GM23248 (cell line): ENCODE measurements at regions not wholly inside any gene's neighbourhood (a gene's known extent, or its start where the extent isn't known, plus 50 kb on each side); places are given as distances from the start of the nearest gene placed in this dataset.
"Not testable (repeated sequence)": the region's sequence is repeated elsewhere in the genome, so short reads cannot be mapped to it uniquely, and the experiment has no call there.

ENCODE experiments used
- EZH2 ChIP-seq: fragments of 200-600 bp; sonication (generic); IDR thresholded peaks from 2 replicates; pipeline ENCODE4 v1.6.1; 2018; ENCODE audit warnings: antibody characterized with exemption, mild to moderate bottlenecking; ENCODE audit not compliant: insufficient read depth, poor library complexity, severe bottlenecking
- EZH2phosphoT487 ChIP-seq: fragments of 200-600 bp; sonication (generic); IDR thresholded peaks from 2 replicates; pipeline ENCODE4 v1.6.1; 2018; ENCODE audit warnings: antibody characterized with exemption, moderate library complexity, mild to moderate bottlenecking, low read depth; ENCODE audit not compliant: insufficient read depth

- TF ChIP-seq EZH2, EZH2phosphoT487: not testable (repeated sequence)
Measured at GRCh38 chr1:238379446-238379845, 488.7 kb upstream of the ZP4 start.
